ENCODE measurements at regions not wholly inside any gene's neighbourhood (a gene's known extent, or its start where the extent isn't known, plus 50 kb on each side); places are given as distances from the start of the nearest gene placed in this dataset.

- POLR2A ChIA-PET = no interaction called here
- no peaks in the 10 kb centered on the region for H3K36me3 ChIP-seq (ENCODE audit: control insufficient read depth in 2 of 2, insufficient read depth in 1 of 2, low read length in 2 of 2)
- H3K4me3 ChIP-seq (ENCODE audit: low read depth, low read length) = no peak overlapping the region
- H3K9me3 ChIP-seq (ENCODE audit: control insufficient read depth, insufficient read depth, low read depth, low read length) = no peaks in the 10 kb centered on the region
- H3K27ac ChIP-seq (ENCODE audit: extremely low read depth, low read depth, low read length) = no peak overlapping the region
- H3K4me1 ChIP-seq (ENCODE audit: control insufficient read depth, insufficient read depth, low read length) = peaks cover 2% of the 10 kb centered on the region; the same call in 1 of the 2 replicates
- CTCF ChIA-PET = no interaction called here
- no peak for TF ChIP-seq KLF16 (tag by site-specific recombination; IDR thresholded peaks at IDR 0.05)
- no peak for TF ChIP-seq ZSCAN4 (tag by site-specific recombination; IDR thresholded peaks at IDR 0.05)
- TF ChIP-seq ZBTB7A (tag by site-specific recombination; IDR thresholded peaks at IDR 0.05; ENCODE audit: low read depth) = no peak
- no peak for TF ChIP-seq ZNF777 (tag by site-specific recombination; IDR thresholded peaks at IDR 0.05; ENCODE audit: borderline replicate concordance)
- TF ChIP-seq SCRT2 (tag by site-specific recombination; IDR thresholded peaks at IDR 0.05) = no peak
- no peak for TF ChIP-seq ZNF48 (tag by site-specific recombination; IDR thresholded peaks at IDR 0.05)
- no peak for TF ChIP-seq ZXDB (tag by site-specific recombination; IDR thresholded peaks at IDR 0.05)
- TF ChIP-seq PRDM1 (tag by site-specific recombination; IDR thresholded peaks at IDR 0.05) = no peak
- no peak for TF ChIP-seq INSM2 (tag by site-specific recombination; IDR thresholded peaks at IDR 0.05)
- no peak for TF ChIP-seq SP3 (tag by site-specific recombination; IDR thresholded peaks at IDR 0.05)
- no peak for TF ChIP-seq ZNF157 (tag by site-specific recombination; IDR thresholded peaks at IDR 0.05)
- no peak for TF ChIP-seq KLF10 (tag by site-specific recombination; IDR thresholded peaks at IDR 0.05)
- TF ChIP-seq TCF7L2 (IDR thresholded peaks at IDR 0.05; ENCODE audit: borderline replicate concordance, low read depth, low read length) = no peak
- TF ChIP-seq BCL6B (tag by site-specific recombination; IDR thresholded peaks at IDR 0.05) = no peak
- no peak for TF ChIP-seq ELK4 (IDR thresholded peaks at IDR 0.05; ENCODE audit: borderline replicate concordance, low read depth, low read length)
- no peak for TF ChIP-seq ZNF211 (tag by site-specific recombination; IDR thresholded peaks at IDR 0.05; ENCODE audit: low read depth)
- TF ChIP-seq ZNF112 (tag by site-specific recombination; IDR thresholded peaks at IDR 0.05) = no peak
- TF ChIP-seq ZNF560 (tag by site-specific recombination; IDR thresholded peaks at IDR 0.05; ENCODE audit: borderline replicate concordance) = no peak
Measured at GRCh38 chr10:6929148-6929830, 349.2 kb upstream of the PRKCQ start.

GRCh38 chr10:6928586-6928985, 348.5 kb upstream of the PRKCQ start:
- Histone ChIP-seq H3K36me3 (ENCODE audit: control insufficient read depth in 2 of 2, insufficient read depth in 1 of 2, low read length in 2 of 2) (no peaks in the 10 kb centered on the region), H3K27ac (ENCODE audit: extremely low read depth, low read depth, low read length) (no peak overlapping the region), H3K9me3 (ENCODE audit: control insufficient read depth, insufficient read depth, low read depth, low read length) (no peaks in the 10 kb centered on the region), H3K4me1 (ENCODE audit: control insufficient read depth, insufficient read depth, low read length) (peaks cover 3% of the 10 kb centered on the region; the same call in 1 of the 2 replicates), H3K4me3 (ENCODE audit: low read depth, low read length) (no peak overlapping the region)
- CTCF ChIA-PET = interaction anchor here (0.6 to 1.1 kb wide), 2 partner anchors 9 to 525 kb away, joined by 3 to 6 read pairs; no protein-coding TSS in a partner anchor
- POLR2A ChIA-PET = no interaction called here
- TF ChIP-seq ZBTB20 (tag by site-specific recombination; IDR thresholded peaks at IDR 0.05) (no peak), INSM2 (tag by site-specific recombination; IDR thresholded peaks at IDR 0.05) (no peak), ZNF19 (tag by site-specific recombination; IDR thresholded peaks at IDR 0.05; ENCODE audit: low read depth) (no peak), REPIN1 (tag by site-specific recombination; IDR thresholded peaks at IDR 0.05; ENCODE audit: low read depth) (no peak), ZNF791 (tag by site-specific recombination; IDR thresholded peaks at IDR 0.05) (no peak), ZNF121 (tag by site-specific recombination; IDR thresholded peaks at IDR 0.05) (no peak), GLIS2 (tag by site-specific recombination; IDR thresholded peaks at IDR 0.05) (no peak), ZNF677 (tag by site-specific recombination; IDR thresholded peaks at IDR 0.05) (no peak), HIC1 (tag by site-specific recombination; IDR thresholded peaks at IDR 0.05) (no peak), SP3 (tag by site-specific recombination; IDR thresholded peaks at IDR 0.05) (no peak), ZBTB21 (tag by site-specific recombination; IDR thresholded peaks at IDR 0.05) (no peak)

Measured in HEK293 (cell line).